GM19025 (cell line): ENCODE measurements at regions not wholly inside any gene's neighbourhood (a gene's known extent, or its start where the extent isn't known, plus 50 kb on each side); places are given as distances from the start of the nearest gene placed in this dataset.

Source experiments
- ATAC-seq: cut with Tn5 transposase; IDR thresholded peaks from one replicate; pipeline ENCODE4 v1.9.1; 2021; ENCODE audit warnings: mild to moderate bottlenecking, low read depth, moderate library complexity; ENCODE audit not compliant: unreplicated experiment

- no peak for ATAC-seq
Observed at GRCh38 chr6:102623201-102623600, 1229.7 kb downstream of the GRIK2 start.

DNA sequence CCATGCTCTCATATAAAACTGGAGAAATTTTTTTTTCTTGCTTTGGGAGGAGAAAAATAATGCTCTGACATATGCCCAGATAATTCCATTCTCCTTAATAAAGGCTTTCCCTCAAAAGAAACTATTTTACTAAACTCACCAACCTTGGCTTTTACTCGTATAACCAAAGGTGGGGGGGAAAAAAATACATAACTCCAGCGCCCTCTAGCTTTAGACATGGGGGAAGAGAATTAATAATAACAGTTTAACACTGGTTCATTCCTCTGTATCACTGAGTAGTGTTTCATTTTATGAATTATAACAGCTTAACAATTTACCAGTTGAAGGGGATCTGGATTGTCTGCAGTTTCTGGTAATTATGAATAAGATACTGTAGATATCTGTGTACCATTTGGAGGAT, 1226.1 kb downstream of the GRIK2 start:
- no peak for ATAC-seq

- no peak for ATAC-seq
Observed at GRCh38 chr6:102582569-102582968, 1189.1 kb downstream of the GRIK2 start.

DNA sequence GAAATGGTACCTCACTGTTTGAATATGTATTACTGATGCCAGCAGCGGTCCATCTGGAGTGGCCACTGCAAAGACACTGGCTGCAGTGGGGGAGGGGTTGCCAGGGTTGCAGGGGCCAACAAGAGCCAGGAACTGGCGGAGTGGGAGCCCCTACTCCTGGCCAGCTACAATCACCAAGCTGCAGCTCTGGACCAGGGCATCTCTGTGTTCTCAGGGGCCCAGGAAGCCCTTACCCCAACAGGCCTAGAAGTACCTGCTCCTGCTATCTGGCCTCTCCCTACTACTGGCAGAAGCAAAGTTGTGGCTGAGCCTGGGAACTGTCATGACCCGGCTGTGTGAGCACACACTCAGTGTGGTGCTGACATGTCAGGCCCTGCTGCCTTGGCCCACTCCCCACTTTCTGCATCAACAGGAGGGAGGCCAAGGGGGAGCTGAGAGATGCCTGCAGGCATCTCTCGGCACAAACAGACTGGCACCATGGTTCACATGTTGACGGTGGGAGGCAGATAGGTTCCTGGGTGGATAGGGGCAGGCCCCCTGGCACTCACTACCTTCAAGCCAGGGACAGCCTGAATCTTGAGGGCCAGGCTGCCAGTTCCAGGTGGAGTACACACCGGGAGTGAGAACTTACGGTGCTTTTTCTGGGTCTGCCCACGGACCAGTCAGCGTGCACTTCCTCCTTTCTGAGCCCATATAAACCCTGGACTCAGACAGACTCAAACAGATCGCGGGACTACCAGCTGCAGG, 1188.0 kb downstream of the GRIK2 start:
- no peak for ATAC-seq

- ATAC-seq = no peak
Observed at GRCh38 chr6:102571236-102571908, 1177.9 kb downstream of the GRIK2 start.

DNA sequence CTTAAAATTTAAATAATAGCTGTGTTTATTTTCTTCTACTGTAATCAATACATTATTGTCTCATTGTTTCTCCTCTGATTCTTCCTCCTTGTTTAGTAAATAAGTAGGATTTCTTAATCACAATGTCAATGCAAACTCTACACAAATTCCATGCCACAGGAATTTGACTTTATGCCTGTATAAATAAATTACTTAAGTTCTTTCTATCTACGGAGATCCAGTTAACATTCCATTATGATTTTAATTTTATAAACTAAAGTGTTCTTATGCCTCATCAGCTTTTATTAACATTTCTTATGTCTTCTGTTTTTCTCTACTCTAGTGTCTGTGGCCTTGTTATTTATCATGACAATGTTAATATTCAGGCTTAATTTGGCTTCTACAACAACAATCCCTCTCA, 1169.2 kb downstream of the GRIK2 start:
- ATAC-seq = no peak

- no peak for ATAC-seq
Observed at GRCh38 chr6:102553214-102553613, 1159.7 kb downstream of the GRIK2 start.

DNA sequence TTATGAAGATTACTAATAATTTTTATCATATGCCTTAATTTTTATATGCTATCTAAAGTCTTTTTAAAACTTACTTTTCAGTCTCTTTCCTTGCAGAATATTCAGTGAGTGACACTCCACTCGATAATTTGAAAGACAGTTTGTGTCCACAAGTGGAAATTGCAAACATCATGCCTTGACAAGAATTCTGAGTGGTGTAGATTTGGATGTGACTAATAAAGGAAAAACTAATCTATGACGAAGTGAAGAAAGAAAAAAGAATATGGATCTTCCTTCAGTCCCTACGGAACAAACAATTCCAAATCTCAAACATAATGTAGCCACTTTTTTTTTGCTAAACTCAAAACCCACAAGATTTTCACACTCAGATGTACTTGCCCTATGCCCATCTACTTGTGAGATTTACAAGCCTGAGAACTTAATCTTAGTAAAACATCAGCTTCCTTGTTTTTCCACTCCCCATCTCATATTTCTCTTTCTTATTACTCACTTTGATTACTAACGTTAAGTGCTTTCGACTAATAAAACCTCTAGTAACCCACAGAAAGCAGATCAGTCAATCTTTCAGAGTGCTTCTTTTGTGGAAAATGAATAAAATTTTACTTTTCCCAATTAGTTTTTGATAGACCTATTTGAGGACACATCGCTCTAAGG, 1155.8 kb downstream of the GRIK2 start:
- no peak for ATAC-seq

GRCh38 chr6:102525336-102525735, 1131.8 kb downstream of the GRIK2 start:
- no peak for ATAC-seq

DNA sequence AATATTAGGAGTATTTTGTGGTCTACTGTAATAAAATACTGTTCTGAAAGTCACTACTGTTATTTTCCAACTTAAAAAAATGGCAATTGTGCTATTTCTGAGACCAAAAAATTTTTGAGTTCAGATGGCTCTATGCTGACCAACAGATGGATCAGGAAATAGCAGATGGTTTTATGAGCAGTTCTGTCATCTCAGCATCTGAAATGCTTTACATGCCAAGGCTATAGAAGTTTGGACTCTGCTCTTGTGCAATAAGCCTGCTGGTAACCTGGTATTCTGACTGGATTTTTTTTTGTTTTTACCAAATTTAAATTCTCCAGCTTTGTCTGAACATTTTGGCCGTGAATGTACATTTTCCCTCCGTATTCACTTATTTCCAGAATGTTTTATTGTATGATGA, 1127.5 kb downstream of the GRIK2 start:
- no peak for ATAC-seq

GRCh38 chr6:102517506-102517905, 1124.0 kb downstream of the GRIK2 start:
- no peak for ATAC-seq

GRCh38 chr6:102501615-102502014, 1108.1 kb downstream of the GRIK2 start:
- ATAC-seq = peak; percentile 65

DNA sequence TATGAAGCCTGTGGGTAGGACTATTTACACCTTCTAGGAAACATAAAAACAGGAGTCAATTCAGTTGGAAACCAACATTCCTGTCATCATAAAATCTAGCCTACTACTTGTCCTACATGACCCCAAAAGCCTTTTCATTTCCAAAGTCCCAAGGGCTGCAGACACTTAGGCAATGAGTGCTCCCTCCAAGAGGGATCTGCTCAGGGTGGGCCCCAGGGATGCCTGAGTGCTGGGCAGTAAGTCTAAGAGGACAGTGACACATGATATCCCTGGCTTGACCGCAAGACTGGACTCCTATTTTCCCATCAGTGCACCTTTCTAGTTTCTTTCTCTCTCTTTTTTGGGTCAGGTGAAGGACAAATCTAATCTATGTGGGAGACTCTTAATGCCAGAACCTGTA, 1101.3 kb downstream of the GRIK2 start:
- ATAC-seq = no peak

- no peak for ATAC-seq
Observed at GRCh38 chr6:102493485-102493884, 1100.0 kb downstream of the GRIK2 start.

DNA sequence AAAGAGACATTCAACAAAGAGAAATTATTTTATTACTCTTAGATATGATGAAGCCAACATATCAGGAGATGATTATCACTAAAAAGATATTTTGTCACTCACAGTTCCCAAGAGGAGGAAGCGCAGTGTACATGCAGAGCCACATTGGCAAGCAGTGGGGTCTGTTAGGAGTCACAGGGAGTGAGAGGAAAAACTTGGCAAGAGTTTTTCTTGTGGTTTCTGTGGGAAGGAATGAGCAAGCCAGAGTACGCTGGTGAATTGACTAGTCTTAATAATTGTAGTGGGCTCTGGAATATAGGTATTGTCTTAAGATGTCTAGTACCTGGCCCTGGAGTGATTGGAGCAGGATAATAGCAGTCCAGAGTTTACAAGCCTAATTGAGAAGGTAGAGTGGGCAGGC, 1095.2 kb downstream of the GRIK2 start:
- ATAC-seq = no peak

DNA sequence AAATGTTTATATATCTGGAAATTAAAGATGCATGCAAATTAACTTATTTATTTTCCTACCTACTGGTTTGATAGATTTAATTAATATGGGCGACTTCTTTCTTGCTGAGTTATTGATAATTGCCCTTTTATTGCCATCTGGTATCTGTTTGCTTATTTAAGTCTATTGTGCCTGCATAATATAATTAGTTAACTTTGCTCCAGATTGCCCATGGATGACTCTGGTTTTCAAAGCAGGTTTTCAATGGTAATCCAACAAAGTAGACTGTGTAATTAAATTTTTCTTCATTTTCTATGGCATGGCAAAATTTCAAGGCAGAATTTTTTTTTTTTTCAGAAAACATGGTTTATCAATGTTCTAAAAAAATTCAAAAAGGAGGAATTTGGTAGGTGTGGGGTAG, 1092.0 kb downstream of the GRIK2 start:
- no peak for ATAC-seq

DNA sequence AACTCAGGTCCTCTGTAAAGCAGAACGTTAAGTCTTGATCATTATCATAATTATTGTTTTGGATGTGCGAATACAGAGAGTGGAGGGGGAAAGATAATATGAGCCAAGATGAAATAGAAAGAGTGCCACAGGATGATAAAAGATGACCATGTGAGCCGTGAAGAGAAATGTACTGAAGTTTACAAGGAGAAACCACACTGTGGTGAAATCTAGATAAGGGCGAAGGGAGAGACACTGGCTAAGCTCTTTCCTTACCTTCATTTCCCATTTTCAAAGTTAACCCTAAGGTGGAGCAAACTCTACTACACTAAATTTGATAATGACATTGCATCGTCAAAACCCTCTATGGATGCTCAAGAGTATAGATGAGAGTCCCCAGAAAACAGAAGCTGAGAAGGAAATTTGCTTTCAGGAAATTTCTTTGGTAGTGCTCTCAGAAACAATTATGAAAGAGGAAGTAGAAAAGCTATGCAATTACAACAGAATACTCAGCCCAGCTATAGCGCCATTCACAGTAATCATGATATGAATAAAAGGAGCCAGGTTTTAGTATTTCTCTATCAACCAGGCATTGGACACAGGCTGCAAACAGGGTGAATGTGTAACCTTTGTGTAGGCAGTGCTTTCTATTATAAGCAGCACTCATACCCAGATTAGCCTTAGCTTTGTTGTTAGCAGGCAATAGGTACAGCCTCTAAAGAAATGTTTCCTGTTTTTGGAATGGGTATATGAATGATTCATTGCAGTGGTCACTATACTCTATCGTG, 1080.7 kb downstream of the GRIK2 start:
- no peak for ATAC-seq

DNA sequence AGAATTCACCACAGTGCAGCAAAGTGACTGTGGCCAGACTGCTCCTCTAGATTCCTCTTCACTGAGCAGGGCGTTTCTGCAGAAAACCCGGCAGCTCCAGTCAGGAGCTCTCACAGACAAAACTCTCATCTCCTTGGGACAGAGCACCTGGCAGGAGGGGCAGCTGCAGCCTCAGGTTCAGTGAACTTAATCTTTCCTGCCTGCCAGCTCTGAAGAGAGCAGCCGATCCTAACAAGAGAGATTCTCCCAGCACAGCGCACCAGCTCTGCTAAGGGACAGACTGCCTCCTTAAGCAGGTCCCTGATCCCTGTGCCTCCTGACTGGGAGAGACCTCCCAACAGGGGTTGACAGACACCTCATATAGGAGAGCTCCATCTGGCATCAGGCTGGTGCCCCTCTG, 1065.5 kb downstream of the GRIK2 start:
- no peak for ATAC-seq

DNA sequence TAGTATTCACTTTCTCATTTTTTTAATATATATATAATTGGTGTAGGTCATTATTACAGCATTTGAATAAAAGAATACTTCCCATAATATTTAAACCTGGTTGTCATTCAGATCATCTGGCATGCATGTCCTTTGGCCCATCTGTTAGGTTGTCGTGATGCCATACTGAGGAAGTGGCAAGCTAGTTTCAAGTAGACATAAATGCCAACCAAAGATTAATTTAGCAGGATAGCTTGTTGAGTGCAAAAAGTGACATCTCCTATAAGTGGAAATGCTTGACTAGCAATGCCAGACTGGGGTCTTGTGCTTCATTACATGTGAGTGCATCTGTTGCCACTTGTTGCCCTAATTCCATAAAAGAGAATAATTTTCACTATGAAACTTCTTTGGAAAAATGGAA, 1044.7 kb downstream of the GRIK2 start:
- ATAC-seq = no peak

- no peak for ATAC-seq
Observed at GRCh38 chr6:102417368-102417998, 1024.0 kb downstream of the GRIK2 start.

DNA sequence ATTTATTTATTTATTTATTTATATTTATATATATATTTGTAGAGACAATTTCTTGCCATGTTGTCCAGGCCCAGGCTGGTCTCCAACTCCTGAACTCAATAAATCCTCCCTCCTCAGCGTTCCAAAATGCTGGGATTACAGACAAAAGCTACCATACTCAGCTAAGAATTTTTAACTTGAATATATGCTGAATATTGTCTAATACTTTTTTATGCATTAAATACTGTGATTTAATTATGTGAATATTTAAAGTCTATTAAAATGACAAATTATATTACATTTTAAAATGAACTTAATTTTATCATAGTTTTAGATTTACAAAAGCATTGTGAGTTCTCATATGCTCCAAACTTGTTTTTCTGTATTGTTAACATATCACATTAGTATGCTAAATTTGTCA, 1022.4 kb downstream of the GRIK2 start:
- no peak for ATAC-seq
